ENCODE measurements at regions not wholly inside any gene's neighbourhood (a gene's known extent, or its start where the extent isn't known, plus 50 kb on each side); places are given as distances from the start of the nearest gene placed in this dataset.

DNA sequence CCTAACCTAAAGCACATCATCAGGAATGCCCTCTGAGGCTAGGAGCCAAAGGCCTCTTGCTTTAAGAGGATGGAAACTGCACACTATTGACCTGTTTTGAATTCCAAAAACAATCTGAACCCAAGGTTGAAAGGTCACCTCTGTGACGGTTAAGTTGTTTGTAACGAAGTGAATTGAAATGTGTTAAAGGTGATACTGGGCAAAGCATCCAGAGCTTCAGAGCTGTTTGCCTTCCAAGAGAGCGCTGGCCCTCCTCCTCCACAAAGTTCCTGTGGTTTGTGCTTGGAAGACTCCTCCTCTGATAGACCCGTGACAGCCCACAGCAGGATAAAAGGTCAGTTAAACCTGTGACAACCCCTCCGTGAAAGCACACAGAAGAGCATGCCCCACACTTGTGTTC, 133.7 kb upstream of the CTTNBP2 start:
- no peaks in the 10 kb centered on the region for H3F3A ChIP-seq (ENCODE audit: insufficient read depth)
- no peaks in the 10 kb centered on the region for H3K27me3 ChIP-seq (ENCODE audit: low read length)
- no peaks in the 10 kb centered on the region for H3K9me2 ChIP-seq (replicated peaks; ENCODE audit: insufficient read depth, low read length)
- no peaks in the 10 kb centered on the region for H4K20me1 ChIP-seq (ENCODE audit: low read depth, low read length)
- H3K79me2 ChIP-seq (ENCODE audit: insufficient read depth, low read length) = no peaks in the 10 kb centered on the region
- TF ChIP-seq EZH2phosphoT487 (conservative IDR thresholded peaks at IDR 0.05; ENCODE audit: low read length) (no peak), CTCF (IDR thresholded peaks at IDR 0.05; ENCODE audit: insufficient read depth, low read length, poor library complexity, severe bottlenecking) (no peak)
- no peaks in the 10 kb centered on the region for H3K36me3 ChIP-seq (ENCODE audit: low read length)
- no peak overlapping the region for H3K9ac ChIP-seq (ENCODE audit: low read length)
- H3K9me3 ChIP-seq (ENCODE audit: insufficient read depth, low read length) = no peaks in the 10 kb centered on the region
- no peak overlapping the region for H3K4me2 ChIP-seq (ENCODE audit: low read depth, low read length, poor library complexity, severe bottlenecking)
- H2AFZ ChIP-seq (ENCODE audit: low read depth, low read length, severe bottlenecking) = no peak overlapping the region
- no peak overlapping the region for H3K4me3 ChIP-seq (ENCODE audit: insufficient read depth, low read length, poor library complexity, severe bottlenecking)
- no peak overlapping the region for H3K27ac ChIP-seq (ENCODE audit: low read depth, low read length)

DNA sequence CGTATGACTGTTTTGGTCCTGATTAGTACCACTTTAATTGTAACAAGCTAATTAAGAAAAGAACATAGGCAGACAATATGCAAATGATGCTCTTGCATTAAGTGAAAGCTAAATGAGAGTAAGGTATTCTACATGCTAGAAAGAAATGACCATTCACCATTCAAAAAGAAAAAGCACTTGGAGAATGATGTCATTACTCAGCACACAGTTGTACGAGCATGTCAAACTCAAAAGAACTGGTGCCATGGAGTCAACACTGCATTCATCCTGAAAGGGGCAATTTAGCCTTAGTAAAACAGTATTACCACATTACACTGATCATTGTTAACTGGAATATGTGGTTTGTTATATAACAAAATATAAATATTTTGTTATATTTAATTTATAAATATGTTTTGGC, 136.2 kb upstream of the CTTNBP2 start:
- H2AFZ ChIP-seq (ENCODE audit: low read depth, low read length, severe bottlenecking) = no peak overlapping the region
- no peak for TF ChIP-seq CTCF (IDR thresholded peaks at IDR 0.05; ENCODE audit: insufficient read depth, low read length, poor library complexity, severe bottlenecking)
- TF ChIP-seq EZH2phosphoT487 (conservative IDR thresholded peaks at IDR 0.05; ENCODE audit: low read length) = no peak
- H3K9me2 ChIP-seq (replicated peaks; ENCODE audit: insufficient read depth, low read length) = no peaks in the 10 kb centered on the region
- no peaks in the 10 kb centered on the region for H3F3A ChIP-seq (ENCODE audit: insufficient read depth)
- H4K20me1 ChIP-seq (ENCODE audit: low read depth, low read length) = no peaks in the 10 kb centered on the region
- H3K27me3 ChIP-seq (ENCODE audit: low read length) = no peaks in the 10 kb centered on the region
- no peak overlapping the region for H3K27ac ChIP-seq (ENCODE audit: low read depth, low read length)
- H3K4me3 ChIP-seq (ENCODE audit: insufficient read depth, low read length, poor library complexity, severe bottlenecking) = no peak overlapping the region
- no peak overlapping the region for H3K4me2 ChIP-seq (ENCODE audit: low read depth, low read length, poor library complexity, severe bottlenecking)
- H3K79me2 ChIP-seq (ENCODE audit: insufficient read depth, low read length) = no peaks in the 10 kb centered on the region
- H3K9ac ChIP-seq (ENCODE audit: low read length) = no peak overlapping the region
- no peaks in the 10 kb centered on the region for H3K36me3 ChIP-seq (ENCODE audit: low read length)
- H3K9me3 ChIP-seq (ENCODE audit: insufficient read depth, low read length) = no peaks in the 10 kb centered on the region

GRCh38 chr7:118011652-118012051, 138.4 kb upstream of the CTTNBP2 start:
- Histone ChIP-seq H3K4me3 (ENCODE audit: insufficient read depth, low read length, poor library complexity, severe bottlenecking) (no peak overlapping the region), H3K9me2 (replicated peaks; ENCODE audit: insufficient read depth, low read length) (no peaks in the 10 kb centered on the region), H3F3A (ENCODE audit: insufficient read depth) (no peaks in the 10 kb centered on the region), H3K79me2 (ENCODE audit: insufficient read depth, low read length) (no peaks in the 10 kb centered on the region), H2AFZ (ENCODE audit: low read depth, low read length, severe bottlenecking) (no peak overlapping the region), H3K9me3 (ENCODE audit: insufficient read depth, low read length) (no peaks in the 10 kb centered on the region; the same call in 1 of the 2 replicates), H3K27me3 (ENCODE audit: low read length) (no peaks in the 10 kb centered on the region), H4K20me1 (ENCODE audit: low read depth, low read length) (no peaks in the 10 kb centered on the region), H3K36me3 (ENCODE audit: low read length) (no peaks in the 10 kb centered on the region), H3K9ac (ENCODE audit: low read length) (no peak overlapping the region), H3K27ac (ENCODE audit: low read depth, low read length) (no peak overlapping the region), H3K4me2 (ENCODE audit: low read depth, low read length, poor library complexity, severe bottlenecking) (no peak overlapping the region)
- TF ChIP-seq CTCF (IDR thresholded peaks at IDR 0.05; ENCODE audit: insufficient read depth, low read length, poor library complexity, severe bottlenecking) (no peak), EZH2phosphoT487 (conservative IDR thresholded peaks at IDR 0.05; ENCODE audit: low read length) (no peak)
